Mucosa of descending colon (tissue), 3 donors: ENCODE measurements at regions not wholly inside any gene's neighbourhood (a gene's known extent, or its start where the extent isn't known, plus 50 kb on each side); places are given as distances from the start of the nearest gene placed in this dataset.

Experiments
- ATAC-seq: fragments of 200-7000 bp; cut with Tn5 transposase; one replicate; pipeline ENCODE4 v1.9.1; 2020; ENCODE audit warnings: mild to moderate bottlenecking, moderate library complexity
- DNase-seq, 3 donors: peaks; one replicate each; pipeline ENCODE4 v3.0.0-alpha.2; 2020
- H3K36me3 ChIP-seq: fragments of 200-600 bp; one replicate; pipeline ENCODE4 v1.8.0; 2021; ENCODE audit warnings: low read depth, mild to moderate bottlenecking
- H3K4me1 ChIP-seq: fragments of 200-600 bp; one replicate; pipeline ENCODE4 v1.8.0; 2021; ENCODE audit warnings: low read depth, mild to moderate bottlenecking
- H3K4me3 ChIP-seq: fragments of 200-600 bp; one replicate; pipeline ENCODE4 v1.8.0; 2021; ENCODE audit warnings: mild to moderate bottlenecking
- H3K9me3 ChIP-seq: fragments of 200-600 bp; one replicate; pipeline ENCODE4 v1.8.0; 2021; ENCODE audit warnings: mild to moderate bottlenecking
- intact Hi-C, 2 donors: fragments of 100-400 bp; cut with DNase I in 1 of 2; cut with micrococcal nuclease in 1 of 2; formaldehyde crosslinking; loops; one replicate each; pipeline versions ENCODE4 v1.11.0 to v1.11.1; 2022; cut with DNase I, micrococcal nuclease
- TF ChIP-seq, protein P1 (sequence below): fragments of 200-600 bp; IDR thresholded peaks from one replicate; pipeline ENCODE4 v1.8.0; 2022; ENCODE audit warnings: antibody characterized with exemption, mild to moderate bottlenecking
- donor health status: DM: no; HTN: no; CAD: no; lungs with moderate emphysema.
- donor health status: DM: no; HTN: no; CAD: no.
- donor health status: DM: no; HTN: yes; CAD: no.

DNA sequence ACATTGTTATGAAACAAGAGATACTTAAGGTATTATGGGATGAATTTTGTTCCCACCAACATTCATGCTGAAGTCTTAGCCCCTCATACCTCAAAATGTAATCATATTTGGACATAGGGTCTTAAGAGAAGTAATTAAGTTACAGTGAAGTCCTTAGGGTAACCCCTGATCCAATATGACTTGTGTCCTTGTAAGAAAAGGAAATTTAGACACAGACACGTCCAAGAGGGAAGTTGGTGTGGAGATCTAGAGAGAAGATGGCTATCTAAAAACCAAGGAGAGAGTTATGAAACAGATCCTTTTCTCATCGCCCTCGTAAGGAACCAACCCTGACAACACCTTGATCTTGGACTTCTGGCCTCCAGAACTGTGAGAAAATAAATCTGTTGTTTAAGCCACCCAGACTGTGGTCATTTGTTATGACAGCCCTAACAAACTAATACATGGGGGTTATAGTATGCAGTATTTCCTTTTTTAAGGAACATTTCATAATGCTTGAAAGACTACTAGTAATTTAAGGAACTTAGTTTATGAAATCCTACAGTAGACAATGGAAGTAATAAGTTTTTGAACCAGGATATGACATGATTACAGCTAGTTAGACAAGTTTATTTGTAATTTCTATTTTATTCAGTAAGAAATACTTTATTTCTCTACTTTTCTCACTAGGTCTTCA, 875.5 kb upstream of the ADGRL2 start:
- DNase-seq: no peak
- Histone ChIP-seq H3K4me3 (no peak overlapping the region), H3K9me3 (peaks cover 2% of the 10 kb centered on the region), H3K4me1 (no peaks in the 10 kb centered on the region), H3K36me3 (no peaks in the 10 kb centered on the region)
- TF ChIP-seq, protein P1, sequence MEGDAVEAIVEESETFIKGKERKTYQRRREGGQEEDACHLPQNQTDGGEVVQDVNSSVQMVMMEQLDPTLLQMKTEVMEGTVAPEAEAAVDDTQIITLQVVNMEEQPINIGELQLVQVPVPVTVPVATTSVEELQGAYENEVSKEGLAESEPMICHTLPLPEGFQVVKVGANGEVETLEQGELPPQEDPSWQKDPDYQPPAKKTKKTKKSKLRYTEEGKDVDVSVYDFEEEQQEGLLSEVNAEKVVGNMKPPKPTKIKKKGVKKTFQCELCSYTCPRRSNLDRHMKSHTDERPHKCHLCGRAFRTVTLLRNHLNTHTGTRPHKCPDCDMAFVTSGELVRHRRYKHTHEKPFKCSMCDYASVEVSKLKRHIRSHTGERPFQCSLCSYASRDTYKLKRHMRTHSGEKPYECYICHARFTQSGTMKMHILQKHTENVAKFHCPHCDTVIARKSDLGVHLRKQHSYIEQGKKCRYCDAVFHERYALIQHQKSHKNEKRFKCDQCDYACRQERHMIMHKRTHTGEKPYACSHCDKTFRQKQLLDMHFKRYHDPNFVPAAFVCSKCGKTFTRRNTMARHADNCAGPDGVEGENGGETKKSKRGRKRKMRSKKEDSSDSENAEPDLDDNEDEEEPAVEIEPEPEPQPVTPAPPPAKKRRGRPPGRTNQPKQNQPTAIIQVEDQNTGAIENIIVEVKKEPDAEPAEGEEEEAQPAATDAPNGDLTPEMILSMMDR: no peak
- no peak for ATAC-seq
- intact Hi-C loops: no loop called here

DNA sequence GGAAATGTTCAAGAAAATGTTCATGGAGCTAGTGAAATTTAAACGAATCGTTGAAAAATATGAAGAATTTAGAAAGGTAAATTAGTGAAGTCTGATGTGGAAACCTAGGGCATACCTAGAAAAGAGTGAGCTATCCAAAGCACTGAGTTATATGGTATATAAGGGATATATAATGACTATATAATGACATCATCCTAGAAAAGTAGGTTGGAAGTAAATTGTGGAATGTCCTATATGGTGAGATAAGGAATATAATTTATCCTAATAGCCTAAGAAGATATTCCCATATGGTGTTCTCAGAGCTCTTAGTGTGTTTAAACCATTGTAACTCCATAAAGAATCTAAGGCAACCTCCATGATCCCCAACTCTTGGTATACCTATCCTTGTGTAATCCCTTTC, 876.4 kb upstream of the ADGRL2 start:
- H3K4me1 ChIP-seq: no peaks in the 10 kb centered on the region
- TF ChIP-seq, protein P1: no peak
- H3K36me3 ChIP-seq: no peaks in the 10 kb centered on the region
- intact Hi-C loops: no loop called here
- ATAC-seq: no peak
- H3K9me3 ChIP-seq: no peaks in the 10 kb centered on the region
- no peak overlapping the region for H3K4me3 ChIP-seq
- no peak for DNase-seq

GRCh38 chr1:80922906-80923305, 877.8 kb upstream of the ADGRL2 start:
- ATAC-seq (no peak), DNase-seq (no peak)
- no peaks in the 10 kb centered on the region for H3K4me1 ChIP-seq

DNA sequence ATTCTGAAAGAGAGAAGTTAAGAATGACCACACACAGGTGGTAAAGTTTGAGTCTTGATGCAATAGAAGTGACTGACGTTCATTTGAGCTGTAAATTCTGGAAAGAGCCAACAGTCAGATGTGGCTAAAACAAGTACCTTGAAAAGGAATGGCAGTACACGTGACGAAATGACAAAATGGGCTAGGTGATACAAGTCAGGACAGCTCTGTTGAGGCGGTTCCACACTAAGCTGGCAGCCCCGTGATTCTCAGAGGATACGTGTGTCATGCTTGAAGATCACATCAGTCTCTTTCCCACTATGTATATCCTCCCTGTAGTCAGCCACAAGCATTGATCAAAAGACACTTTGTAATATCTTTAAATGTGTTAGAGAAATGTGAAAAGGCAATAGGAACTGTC, 881.3 kb upstream of the ADGRL2 start:
- intact Hi-C loops: no loop called here
- no peaks in the 10 kb centered on the region for H3K9me3 ChIP-seq
- H3K36me3 ChIP-seq: no peaks in the 10 kb centered on the region
- TF ChIP-seq, protein P1: no peak
- no peaks in the 10 kb centered on the region for H3K4me1 ChIP-seq
- ATAC-seq (no peak), DNase-seq (no peak)
- no peak overlapping the region for H3K4me3 ChIP-seq

More at GRCh38 chr1:80922906-80923305, 877.8 kb upstream of the ADGRL2 start:
- H3K9me3 ChIP-seq: no peaks in the 10 kb centered on the region
- TF ChIP-seq, protein P1: no peak
- intact Hi-C loops: no loop called here
- H3K36me3 ChIP-seq: no peaks in the 10 kb centered on the region
- H3K4me3 ChIP-seq: no peak overlapping the region

GRCh38 chr1:80918380-80918779, 882.4 kb upstream of the ADGRL2 start:
- Histone ChIP-seq H3K4me1 (no peaks in the 10 kb centered on the region), H3K9me3 (no peaks in the 10 kb centered on the region), H3K36me3 (no peaks in the 10 kb centered on the region), H3K4me3 (no peak overlapping the region)
- intact Hi-C loops: no loop called here
- ATAC-seq (no peak), DNase-seq (no peak)
- TF ChIP-seq, protein P1: no peak

DNA sequence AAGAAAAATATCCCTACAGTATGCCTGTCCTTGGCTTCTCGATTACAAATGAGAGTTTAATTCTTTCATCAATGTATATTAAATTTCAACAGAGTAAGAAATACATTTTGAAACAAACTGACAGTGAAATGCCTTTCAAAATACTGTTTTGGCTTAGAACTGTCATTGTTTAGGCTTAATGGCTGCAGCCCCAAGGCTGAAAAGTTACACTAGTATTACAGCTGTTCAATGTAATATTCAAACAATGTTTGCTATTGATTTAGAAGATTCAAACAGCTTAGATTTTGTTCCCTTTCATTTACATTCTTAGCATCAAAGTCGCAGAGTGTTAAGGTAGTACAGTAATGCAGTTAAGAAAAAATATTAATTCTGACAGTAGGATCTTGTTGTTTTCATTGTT, 882.9 kb upstream of the ADGRL2 start:
- DNase-seq: no peak
- Histone ChIP-seq H3K4me3 (no peak overlapping the region), H3K4me1 (no peaks in the 10 kb centered on the region), H3K36me3 (no peaks in the 10 kb centered on the region), H3K9me3 (no peaks in the 10 kb centered on the region)
- TF ChIP-seq, protein P1: no peak
- no peak for ATAC-seq
- intact Hi-C loops: no loop called here
